NOMO-1 treated with DMSO at 0.1 percent for 48 hours (cell line): ENCODE measurements at regions not wholly inside any gene's neighbourhood (a gene's known extent, or its start where the extent isn't known, plus 50 kb on each side); places are given as distances from the start of the nearest gene placed in this dataset.
"Not testable (repeated sequence)": the region's sequence is repeated elsewhere in the genome, so short reads cannot be mapped to it uniquely, and the experiment has no call there.

Experiments
- DNase-seq: peaks from one replicate; lab custom pipeline; 2025; ENCODE audit not compliant: unreplicated experiment; lab: John Stamatoyannopoulos, UW

- DNase-seq = no peak
Observed at GRCh38 chr2:149765636-149766035, 178.1 kb upstream of the MMADHC start.

- no peak for DNase-seq
Observed at GRCh38 chr2:149765003-149765402, 177.4 kb upstream of the MMADHC start.

- no peak for DNase-seq
Observed at GRCh38 chr2:149763358-149763757, 175.8 kb upstream of the MMADHC start.

- no peak for DNase-seq
Observed at GRCh38 chr2:149761611-149762010, 174.0 kb upstream of the MMADHC start.

GRCh38 chr2:149759382-149759781 lies 171.8 kb upstream of the MMADHC start:
- not testable (repeated sequence) for DNase-seq

GRCh38 chr2:149754722-149755121 lies 167.1 kb upstream of the MMADHC start:
- DNase-seq = not testable (repeated sequence)

GRCh38 chr2:149747456-149747855 lies 159.9 kb upstream of the MMADHC start:
- no peak for DNase-seq

GRCh38 chr2:149745396-149746230 lies 158.0 kb upstream of the MMADHC start:
- no peak for DNase-seq

GRCh38 chr2:149744865-149745264 lies 157.3 kb upstream of the MMADHC start:
- DNase-seq = no peak

- DNase-seq = no peak
Observed at GRCh38 chr2:149743842-149744448, 156.4 kb upstream of the MMADHC start.

- no peak for DNase-seq
Observed at GRCh38 chr2:149741646-149742045, 154.1 kb upstream of the MMADHC start.

GRCh38 chr2:149740490-149740889 lies 152.9 kb upstream of the MMADHC start:
- DNase-seq = no peak

GRCh38 chr2:149739883-149740265 lies 152.3 kb upstream of the MMADHC start:
- no peak for DNase-seq

- DNase-seq = no peak
Observed at GRCh38 chr2:149739171-149739882, 151.8 kb upstream of the MMADHC start.

GRCh38 chr2:149738767-149739166 lies 151.2 kb upstream of the MMADHC start:
- no peak for DNase-seq

GRCh38 chr2:149737896-149738295 lies 150.3 kb upstream of the MMADHC start:
- DNase-seq = no peak

GRCh38 chr2:149735237-149735958 lies 147.8 kb upstream of the MMADHC start:
- no peak for DNase-seq

GRCh38 chr2:149733936-149734685 lies 146.5 kb upstream of the MMADHC start:
- DNase-seq = no peak

GRCh38 chr2:149732730-149733290 lies 145.2 kb upstream of the MMADHC start:
- DNase-seq = no peak

- DNase-seq = no peak
Observed at GRCh38 chr2:149732001-149732685, 144.6 kb upstream of the MMADHC start.
